Upper lobe of left lung (tissue), 6 donors: ENCODE measurements at regions not wholly inside any gene's neighbourhood (a gene's known extent, or its start where the extent isn't known, plus 50 kb on each side); places are given as distances from the start of the nearest gene placed in this dataset.

Experiments
- ATAC-seq, 2 donors: fragments of 200-7000 bp; cut with Tn5 transposase; one replicate each; pipeline ENCODE4 v1.9.1; 2022; ENCODE audit warnings: mild to moderate bottlenecking in 2 of 2, moderate library complexity in 2 of 2; ENCODE audit not compliant: low FRiP score in 2 of 2
- DNase-seq, 2 donors: peaks; one replicate each; pipeline ENCODE4 v3.0.0-alpha.2; 2019 to 2020
- H3K27ac ChIP-seq, 4 donors: fragments of 200-600 bp; sonication (generic); one replicate each; pipeline ENCODE4 v1.5.1; 2016 to 2019
- H3K27me3 ChIP-seq, 4 donors: fragments of 200-600 bp; sonication (generic); one replicate each; pipeline ENCODE4 v1.5.1; 2017 to 2019
- H3K36me3 ChIP-seq, 4 donors: fragments of 200-600 bp; sonication (generic); one replicate each; pipeline ENCODE4 v1.5.1; 2016 to 2019
- H3K4me1 ChIP-seq, 4 donors: fragments of 200-600 bp; sonication (generic); one replicate each; pipeline ENCODE4 v1.5.1; 2018 to 2019
- H3K4me3 ChIP-seq, 4 donors: fragments of 200-600 bp; sonication (generic); one replicate each; pipeline ENCODE4 v1.5.1; 2017 to 2019; ENCODE audit warnings: mild to moderate bottlenecking in 2 of 4, moderate library complexity in 1 of 4
- H3K9me3 ChIP-seq, 4 donors: fragments of 200-600 bp; sonication (generic); one replicate each; pipeline ENCODE4 v1.5.1; 2018 to 2019
- EP300 ChIP-seq, 4 donors: sonication (generic); formaldehyde crosslinking; IDR thresholded peaks; one replicate each; pipeline ENCODE4 v1.5.1; 2017; ENCODE audit warnings: antibody characterized with exemption in 4 of 4, control low read depth in 2 of 4
- POLR2A ChIP-seq, 4 donors: fragments of 450-650 bp; IDR thresholded peaks; one replicate each; pipeline ENCODE4 v1.5.1; 2016 to 2017; ENCODE audit warnings: antibody characterized with exemption in 4 of 4, mild to moderate bottlenecking in 2 of 4
- POLR2AphosphoS5 ChIP-seq, 2 donors: sonication (generic); formaldehyde crosslinking; IDR thresholded peaks; one replicate each; pipeline ENCODE4 v1.5.1; 2017; ENCODE audit warnings: antibody characterized with exemption in 2 of 2
- WGBS, 2 donors: methylation state at CpG; one replicate each; pipeline ENCODE4 v1.1.5; 2017 to 2018; 5-methylcytosine and 5-hydroxymethylcytosine counted together
- TF ChIP-seq, protein P1 (sequence below), 6 experiments: fragments of 450-650 bp in 4 of 6; fragments of 200-600 bp in 2 of 6; sonication (generic) in 2 of 6; IDR thresholded peaks; one replicate each; pipeline ENCODE4 v1.5.1; 2016 to 2019; ENCODE audit warnings: antibody characterized with exemption in 6 of 6
- donor health status: DM: no; HTN: no; CAD: no; lungs with moderate emphysema.
- donor health status: DM: no; HTN: yes; CAD: no; lungs with severe emphysema.

DNA sequence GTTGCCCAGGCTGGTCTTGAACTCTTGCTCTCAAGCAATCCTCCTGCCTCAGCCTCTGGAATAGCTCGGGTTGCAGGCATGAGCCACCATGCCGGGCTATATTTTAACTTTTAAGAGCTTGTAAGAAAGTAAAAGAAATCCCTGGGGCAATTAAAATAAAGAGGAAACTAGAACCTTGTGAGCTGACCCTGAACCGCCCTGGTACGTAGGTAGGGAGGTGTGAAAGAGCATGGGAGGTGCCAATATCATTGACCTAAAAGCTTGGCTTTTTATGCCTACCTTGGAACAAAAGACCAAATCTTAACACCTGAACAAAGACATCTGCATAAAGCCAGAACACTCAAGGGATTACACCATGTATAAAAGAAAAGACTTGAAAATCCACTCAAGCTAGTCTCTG is 595.1 kb downstream of the SOX6 start:
- DNase-seq (no peak), ATAC-seq (no peak)
- Histone ChIP-seq H3K4me1 (peaks cover 0 to 5% (median 0%) of the 10 kb centered on the region in 4 donors), H3K27me3 (no peaks in the 10 kb centered on the region), H3K27ac (no peak overlapping the region), H3K4me3 (no peak overlapping the region), H3K9me3 (no peaks in the 10 kb centered on the region), H3K36me3 (no peaks in the 10 kb centered on the region)
- TF ChIP-seq EP300 (IDR thresholded peaks at IDR 0.05) = no peak
- TF ChIP-seq, protein P1, sequence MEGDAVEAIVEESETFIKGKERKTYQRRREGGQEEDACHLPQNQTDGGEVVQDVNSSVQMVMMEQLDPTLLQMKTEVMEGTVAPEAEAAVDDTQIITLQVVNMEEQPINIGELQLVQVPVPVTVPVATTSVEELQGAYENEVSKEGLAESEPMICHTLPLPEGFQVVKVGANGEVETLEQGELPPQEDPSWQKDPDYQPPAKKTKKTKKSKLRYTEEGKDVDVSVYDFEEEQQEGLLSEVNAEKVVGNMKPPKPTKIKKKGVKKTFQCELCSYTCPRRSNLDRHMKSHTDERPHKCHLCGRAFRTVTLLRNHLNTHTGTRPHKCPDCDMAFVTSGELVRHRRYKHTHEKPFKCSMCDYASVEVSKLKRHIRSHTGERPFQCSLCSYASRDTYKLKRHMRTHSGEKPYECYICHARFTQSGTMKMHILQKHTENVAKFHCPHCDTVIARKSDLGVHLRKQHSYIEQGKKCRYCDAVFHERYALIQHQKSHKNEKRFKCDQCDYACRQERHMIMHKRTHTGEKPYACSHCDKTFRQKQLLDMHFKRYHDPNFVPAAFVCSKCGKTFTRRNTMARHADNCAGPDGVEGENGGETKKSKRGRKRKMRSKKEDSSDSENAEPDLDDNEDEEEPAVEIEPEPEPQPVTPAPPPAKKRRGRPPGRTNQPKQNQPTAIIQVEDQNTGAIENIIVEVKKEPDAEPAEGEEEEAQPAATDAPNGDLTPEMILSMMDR (IDR thresholded peaks at IDR 0.05) = no peak
- no peak for TF ChIP-seq POLR2AphosphoS5 (IDR thresholded peaks at IDR 0.05)
- TF ChIP-seq POLR2A (IDR thresholded peaks at IDR 0.05) = no peak
- WGBS, 2 donors = 85 to 88% methylated on average over 4 of the region's 4 CpGs

DNA sequence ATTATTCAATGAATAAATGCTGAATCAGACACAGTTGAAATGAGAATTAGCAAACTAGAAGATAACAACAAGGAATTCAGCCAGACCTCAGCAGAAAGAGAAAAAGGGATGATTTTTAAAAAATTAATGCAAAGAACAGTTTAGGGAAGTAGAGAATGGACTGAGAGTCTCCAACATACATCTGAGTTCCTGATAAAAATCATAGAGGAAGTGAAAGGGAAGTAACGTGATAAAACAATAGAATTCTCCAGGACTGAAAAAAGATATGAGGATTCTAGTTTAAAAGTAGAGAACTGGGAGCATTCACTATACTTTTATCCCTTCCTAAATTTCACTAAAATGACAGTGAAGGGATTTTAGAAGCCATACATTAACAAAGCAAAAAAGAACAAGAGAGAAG is 592.0 kb downstream of the SOX6 start:
- no peak overlapping the region for H3K27ac ChIP-seq
- no peaks in the 10 kb centered on the region for H3K36me3 ChIP-seq
- no peaks in the 10 kb centered on the region for H3K27me3 ChIP-seq
- no peaks in the 10 kb centered on the region for H3K9me3 ChIP-seq
- 28% methylated on average over 1 of the region's 1 CpG for WGBS, 2 donors
- no peak for TF ChIP-seq POLR2A (IDR thresholded peaks at IDR 0.05)
- TF ChIP-seq, protein P1 (IDR thresholded peaks at IDR 0.05) = no peak
- TF ChIP-seq POLR2AphosphoS5 (IDR thresholded peaks at IDR 0.05) = no peak
- no peak for TF ChIP-seq EP300 (IDR thresholded peaks at IDR 0.05)
- no peak overlapping the region for H3K4me3 ChIP-seq
- no peak for ATAC-seq
- no peak for DNase-seq
- peaks cover 0 to 5% (median 0%) of the 10 kb centered on the region in 4 donors for H3K4me1 ChIP-seq

DNA sequence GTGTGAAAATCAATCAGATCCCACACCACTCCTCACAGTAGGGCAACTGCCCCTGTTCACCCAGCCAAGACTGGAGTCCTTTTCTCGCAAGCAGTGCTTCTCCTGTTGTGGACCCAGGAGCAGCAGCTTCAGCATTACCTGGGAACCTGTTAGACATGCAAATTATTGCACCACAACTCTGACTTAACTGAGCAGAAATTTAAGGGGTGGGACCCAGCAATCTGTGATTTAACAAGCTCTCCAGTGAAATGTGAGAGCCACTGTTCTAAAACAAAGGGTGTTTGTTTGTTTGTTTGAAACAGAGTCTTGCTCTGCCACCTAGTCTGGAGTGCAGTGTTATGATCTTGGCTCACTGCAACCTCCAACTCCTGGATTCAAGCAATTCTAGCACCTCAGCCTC is 591.4 kb downstream of the SOX6 start:
- Histone ChIP-seq H3K36me3 (no peaks in the 10 kb centered on the region), H3K27me3 (no peaks in the 10 kb centered on the region), H3K9me3 (no peaks in the 10 kb centered on the region), H3K4me3 (no peak overlapping the region), H3K4me1 (peaks cover 0 to 5% (median 0%) of the 10 kb centered on the region in 4 donors), H3K27ac (no peak overlapping the region)
- DNase-seq (no peak), ATAC-seq (peak in 1 of 2 donors; percentile 37)
- WGBS, 2 donors = 94 to 100% methylated on average over 1 of the region's 1 CpG
- TF ChIP-seq POLR2AphosphoS5 (IDR thresholded peaks at IDR 0.05) (no peak), EP300 (IDR thresholded peaks at IDR 0.05) (no peak), POLR2A (IDR thresholded peaks at IDR 0.05) (no peak)
- TF ChIP-seq, protein P1 (IDR thresholded peaks at IDR 0.05) = no peak

DNA sequence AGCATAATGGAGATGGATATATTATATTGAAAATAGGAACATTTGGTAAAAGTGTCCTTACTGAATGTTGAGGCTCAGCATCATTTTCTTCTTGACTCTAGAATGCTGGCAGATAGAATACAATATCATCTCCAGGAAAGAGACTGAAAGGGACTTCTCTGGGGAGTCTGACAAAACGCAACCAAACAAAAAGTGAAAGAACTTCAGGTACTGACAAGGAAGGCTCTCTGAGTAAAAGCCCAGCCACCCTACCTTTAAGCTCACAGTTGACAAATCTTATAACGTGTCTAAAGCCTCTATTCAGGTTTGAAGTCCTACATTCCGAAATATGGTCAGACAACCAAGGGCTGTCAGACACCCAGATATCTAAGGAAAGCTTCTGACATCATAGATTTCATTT is 590.8 kb downstream of the SOX6 start:
- TF ChIP-seq, protein P1 (IDR thresholded peaks at IDR 0.05) = no peak
- TF ChIP-seq POLR2A (IDR thresholded peaks at IDR 0.05) = no peak
- Histone ChIP-seq H3K4me1 (peaks cover 0 to 5% (median 0%) of the 10 kb centered on the region in 4 donors), H3K9me3 (no peaks in the 10 kb centered on the region), H3K4me3 (no peak overlapping the region), H3K27ac (no peak overlapping the region), H3K36me3 (no peaks in the 10 kb centered on the region), H3K27me3 (no peaks in the 10 kb centered on the region)
- 64 to 77% methylated on average over 3 of the region's 3 CpGs for WGBS, 2 donors
- no peak for DNase-seq
- no peak for ATAC-seq

DNA sequence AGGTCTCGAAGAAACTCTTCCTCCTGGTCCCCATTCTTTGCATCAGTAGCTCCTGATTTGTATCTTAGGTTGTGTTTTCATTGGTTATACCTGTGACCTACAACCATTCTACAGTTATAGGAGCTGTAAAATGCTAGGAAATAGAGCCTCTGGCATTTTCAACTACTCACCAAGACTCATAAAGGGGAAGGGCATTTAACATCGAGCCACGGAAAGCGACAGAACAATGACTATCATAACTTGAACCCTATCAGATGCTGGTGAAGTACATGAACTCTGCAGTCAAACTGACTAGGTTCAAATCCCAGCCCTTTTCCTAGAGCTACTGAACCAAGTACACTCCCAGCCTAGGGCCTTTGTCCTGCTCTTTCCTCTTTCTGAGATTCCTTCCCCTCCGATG is 588.0 kb downstream of the SOX6 start:
- Histone ChIP-seq H3K9me3 (no peaks in the 10 kb centered on the region), H3K27me3 (no peaks in the 10 kb centered on the region), H3K27ac (no peak overlapping the region), H3K36me3 (no peaks in the 10 kb centered on the region), H3K4me3 (no peak overlapping the region), H3K4me1 (peaks cover 0 to 5% (median 0%) of the 10 kb centered on the region in 4 donors)
- no peak for DNase-seq
- TF ChIP-seq POLR2AphosphoS5 (IDR thresholded peaks at IDR 0.05) (no peak), POLR2A (IDR thresholded peaks at IDR 0.05) (no peak), EP300 (IDR thresholded peaks at IDR 0.05) (no peak)
- TF ChIP-seq, protein P1 (IDR thresholded peaks at IDR 0.05) = no peak
- ATAC-seq = no peak
- 97 to 98% methylated on average over 5 of the region's 5 CpGs for WGBS, 2 donors
